Head of caudate nucleus (tissue), 42 donors: ENCODE measurements at regions not wholly inside any gene's neighbourhood (a gene's known extent, or its start where the extent isn't known, plus 50 kb on each side); places are given as distances from the start of the nearest gene placed in this dataset.

Source experiments
- DNase-seq, 42 donors: peaks; one replicate each; pipeline versions ENCODE4 v3.0.0 to v3.0.0-alpha.2; 2020 to 2021; ENCODE audit warnings: mixed read lengths in 7 of 42
- intact Hi-C: fragments of 100-400 bp; cut with DNase I; formaldehyde crosslinking; loops from one replicate; pipeline ENCODE4 v1.15.0; 2022

DNA sequence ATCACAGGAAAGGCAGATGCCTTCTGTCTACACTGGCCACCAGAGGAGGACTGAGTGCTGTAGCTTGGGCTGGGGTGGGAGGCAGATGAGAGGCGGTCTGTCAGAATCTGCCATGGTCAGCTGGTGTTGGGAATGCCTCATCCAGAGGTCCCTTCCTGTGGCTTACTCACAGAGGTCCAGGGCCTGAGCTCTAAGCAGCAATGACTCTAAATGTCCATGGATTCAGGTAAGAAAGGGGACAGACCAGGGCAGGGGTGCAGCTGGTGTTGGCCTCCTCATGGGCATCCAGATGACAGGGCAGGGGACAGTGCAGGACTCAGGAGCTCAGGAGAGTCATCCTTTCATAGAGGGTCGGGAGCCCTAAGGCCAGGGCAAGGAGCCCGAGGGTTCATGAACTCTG is 165.0 kb downstream of the ICE1 start:
- intact Hi-C loops, result no loop called here
- no peak for DNase-seq

DNA sequence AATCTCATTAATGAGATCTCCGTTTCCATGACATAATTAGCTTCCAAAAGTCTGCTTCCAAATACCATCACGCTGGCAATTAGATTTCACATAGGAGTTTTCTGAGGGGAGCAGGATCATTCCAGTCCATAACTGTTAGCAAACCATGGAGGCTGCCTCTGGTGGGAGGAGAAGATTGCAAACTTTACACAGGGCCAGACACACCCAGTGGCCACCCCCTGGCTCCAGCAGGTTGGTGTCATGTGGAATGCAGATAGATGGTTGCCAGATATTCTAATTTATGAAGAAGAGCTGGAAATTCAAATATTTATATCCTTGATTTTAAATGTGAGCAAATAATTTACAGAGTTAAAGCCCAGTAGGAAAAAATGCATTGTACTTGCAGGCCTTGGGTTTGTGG is 164.2 kb downstream of the ICE1 start:
- DNase-seq, result no peak
- intact Hi-C loops, result no loop called here

DNA sequence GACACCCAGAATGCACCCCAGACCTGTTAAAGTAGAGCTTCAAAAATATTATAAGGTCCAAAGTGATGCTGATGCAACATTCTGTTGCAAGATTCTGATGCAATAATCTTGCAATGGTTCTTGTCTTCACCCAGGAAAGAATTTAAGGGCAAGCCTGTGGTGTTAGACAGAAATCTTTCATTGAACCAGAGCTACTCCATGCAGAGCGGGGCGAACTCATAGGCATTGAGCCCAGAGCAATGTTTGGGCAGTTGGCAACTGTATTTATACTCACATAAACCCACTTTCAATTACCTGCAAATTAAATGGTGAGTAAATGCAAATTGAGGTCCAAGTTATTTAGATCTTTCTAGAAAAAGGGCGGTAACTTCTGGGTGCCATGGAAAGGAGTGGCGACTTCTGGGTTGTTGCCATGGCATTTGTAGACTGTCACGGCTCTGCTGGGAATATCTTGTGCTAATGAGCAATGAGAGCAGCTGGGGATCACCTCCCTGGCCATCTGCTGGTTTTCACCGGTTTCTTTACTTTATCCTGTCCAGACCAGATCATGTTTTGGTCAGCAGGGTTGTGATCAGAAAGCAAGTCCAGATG is 163.4 kb downstream of the ICE1 start:
- DNase-seq, result no peak
- intact Hi-C loops, result no loop called here

DNA sequence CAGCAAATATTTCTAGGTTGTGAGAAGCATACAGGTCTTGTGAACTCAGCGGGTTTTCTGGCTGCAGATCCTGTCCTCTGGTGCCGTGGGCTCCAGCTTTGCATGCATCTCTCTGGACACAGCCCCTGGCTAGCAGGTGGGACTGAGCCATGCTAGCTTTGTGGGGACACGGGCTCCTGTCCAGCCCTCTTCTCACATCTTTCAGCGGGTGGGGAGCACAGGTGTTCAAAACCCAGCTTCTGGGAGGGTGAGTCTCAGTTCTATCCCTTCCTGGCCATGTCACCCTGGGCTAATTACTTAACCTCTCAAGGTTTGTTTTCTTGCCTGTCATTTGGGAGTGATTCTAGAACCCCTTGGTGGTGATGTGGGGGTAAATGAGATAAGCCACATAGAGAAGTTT is 162.3 kb downstream of the ICE1 start:
- intact Hi-C loops, result no loop called here
- no peak for DNase-seq

DNA sequence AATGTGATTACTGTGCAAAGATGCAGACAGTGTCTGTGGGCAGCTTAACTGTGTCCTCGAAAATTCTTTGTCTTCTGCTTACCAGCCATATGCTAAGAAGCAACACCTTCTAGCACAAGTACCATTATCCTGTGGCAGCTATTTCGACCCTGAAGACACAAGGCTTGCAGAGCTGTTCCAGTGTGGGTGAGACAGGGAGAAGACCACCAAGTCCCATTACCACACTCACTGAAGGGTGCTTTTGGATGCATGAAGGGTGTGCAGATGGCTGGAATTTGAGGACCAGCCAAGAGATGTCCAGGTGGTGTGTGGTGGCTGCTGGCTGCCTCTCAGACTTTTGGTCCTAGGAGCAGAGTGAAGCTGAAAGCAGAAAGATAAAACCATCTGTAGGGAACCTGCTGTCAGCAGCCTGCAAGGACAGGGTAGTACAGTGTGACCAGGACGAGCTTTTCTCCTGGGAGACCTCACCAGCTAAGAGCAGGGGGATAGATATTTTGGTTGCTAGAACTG is 161.8 kb downstream of the ICE1 start:
- DNase-seq, result no peak
- intact Hi-C loops, result no loop called here

DNA sequence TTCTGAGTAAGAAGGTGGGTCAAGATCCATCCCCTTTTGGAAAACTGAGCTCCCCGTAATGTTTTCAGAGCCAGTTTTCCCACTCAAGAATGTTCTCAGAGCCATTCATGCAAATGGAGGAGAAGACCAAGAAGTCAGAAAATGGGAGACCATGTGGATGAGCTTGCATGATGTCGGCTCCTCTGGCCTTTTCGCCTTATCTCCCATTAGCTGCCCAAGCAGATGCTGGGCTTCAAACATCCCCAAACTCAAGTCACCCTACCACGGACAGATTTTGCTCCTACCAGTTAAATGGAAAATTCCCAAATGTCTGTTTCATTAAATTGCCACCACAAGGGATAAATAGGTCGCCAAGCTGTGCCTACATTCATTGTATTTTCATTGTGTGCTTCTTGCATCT is 161.4 kb downstream of the ICE1 start:
- DNase-seq, result no peak
- intact Hi-C loops, result no loop called here

DNA sequence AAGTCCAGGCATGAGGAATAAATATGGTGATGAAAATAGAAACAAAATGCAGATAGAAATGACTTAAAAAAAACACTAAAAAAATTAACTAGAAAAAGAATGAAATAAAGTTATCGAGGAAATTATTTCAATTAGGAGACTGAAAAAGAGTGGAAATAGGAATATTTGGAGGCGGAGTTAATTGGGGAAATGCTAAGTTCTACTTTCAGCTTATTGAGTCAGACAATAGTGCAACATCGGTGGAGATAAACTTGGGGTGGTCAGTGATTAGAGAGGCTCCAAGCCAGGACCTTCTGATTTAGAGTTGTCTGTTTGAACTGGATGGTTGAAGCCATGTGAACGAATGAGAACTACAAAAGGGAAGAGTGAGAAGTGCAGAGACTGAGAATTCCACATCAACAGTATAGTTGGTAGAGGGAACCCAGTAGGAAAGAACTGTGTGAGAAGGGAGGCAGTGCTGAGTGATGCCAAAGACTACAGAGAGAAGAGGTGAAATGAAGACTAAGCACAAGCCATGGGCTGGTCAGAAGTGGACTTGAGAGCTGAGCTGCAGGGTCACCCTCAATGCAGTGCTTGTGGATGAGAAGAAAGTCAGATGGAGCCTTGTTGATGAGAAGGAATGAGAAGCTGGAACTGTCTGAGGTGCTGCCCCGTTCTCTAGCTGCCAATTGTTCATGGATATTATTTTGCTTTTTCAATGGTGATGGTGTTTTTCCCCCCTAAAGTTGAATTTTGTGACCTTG is 160.7 kb downstream of the ICE1 start:
- no peak for DNase-seq
- intact Hi-C loops, result no loop called here

DNA sequence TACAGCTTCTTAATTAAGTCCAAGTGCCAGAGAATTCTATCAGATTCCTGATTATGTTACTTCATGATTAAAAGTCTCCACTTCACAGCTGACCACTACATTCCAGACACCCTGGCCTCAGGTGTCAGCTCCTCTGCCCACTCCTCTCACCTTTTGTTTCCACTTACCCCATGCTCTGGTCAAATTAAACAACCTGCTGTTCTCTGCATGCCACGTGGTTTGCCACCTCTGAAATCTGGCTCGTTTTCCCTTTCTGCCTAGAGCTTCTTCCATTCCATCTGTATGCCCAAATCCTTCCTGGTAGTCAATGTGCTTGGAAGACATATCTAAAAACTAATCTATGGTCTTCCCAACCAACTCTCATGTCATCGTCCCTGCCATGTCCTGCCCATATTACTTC is 158.6 kb downstream of the ICE1 start:
- no peak for DNase-seq

DNA sequence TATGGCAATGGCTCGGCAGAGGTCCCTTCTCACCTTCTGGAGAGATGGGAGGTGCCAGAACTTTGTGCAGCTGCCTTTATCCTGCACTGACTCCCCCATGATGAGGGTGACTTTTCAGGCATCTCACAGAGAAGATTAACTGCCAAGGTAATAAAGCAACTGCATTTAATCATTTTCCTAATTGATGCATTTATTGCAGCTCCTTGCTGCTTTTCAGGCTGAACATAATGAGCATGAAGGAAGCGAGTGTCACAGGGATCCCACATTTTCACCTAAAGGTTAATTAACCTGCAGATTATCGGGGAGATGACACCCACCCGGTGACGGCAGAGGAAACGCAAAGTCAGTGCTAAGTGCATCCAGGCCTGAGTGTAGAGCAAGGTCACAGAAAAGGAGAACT is 154.3 kb downstream of the ICE1 start:
- intact Hi-C loops, result no loop called here
- DNase-seq, result no peak

More for the DNA sequence above, 158.6 kb downstream of the ICE1 start:
- intact Hi-C loops, result no loop called here

DNA sequence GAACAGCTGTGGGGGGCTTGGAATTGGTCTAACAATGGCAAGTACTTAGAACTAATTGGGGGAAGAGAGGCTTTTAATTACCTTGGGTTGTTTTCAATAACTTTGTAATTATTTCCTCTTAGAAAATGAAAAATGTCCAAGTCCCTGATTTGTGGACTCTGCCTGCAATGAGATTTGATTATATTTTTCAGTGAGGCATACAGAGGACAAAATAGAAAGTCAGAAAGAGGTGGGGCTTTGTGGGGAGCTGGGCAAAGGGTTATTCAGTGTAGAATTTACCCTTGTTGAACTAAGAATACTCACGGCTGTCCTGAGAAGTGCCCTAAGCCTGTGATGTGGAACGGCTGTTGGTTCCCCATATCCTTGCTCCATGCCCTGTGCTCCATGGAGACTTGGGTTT is 153.0 kb downstream of the ICE1 start:
- intact Hi-C loops, result no loop called here
- DNase-seq, result no peak

DNA sequence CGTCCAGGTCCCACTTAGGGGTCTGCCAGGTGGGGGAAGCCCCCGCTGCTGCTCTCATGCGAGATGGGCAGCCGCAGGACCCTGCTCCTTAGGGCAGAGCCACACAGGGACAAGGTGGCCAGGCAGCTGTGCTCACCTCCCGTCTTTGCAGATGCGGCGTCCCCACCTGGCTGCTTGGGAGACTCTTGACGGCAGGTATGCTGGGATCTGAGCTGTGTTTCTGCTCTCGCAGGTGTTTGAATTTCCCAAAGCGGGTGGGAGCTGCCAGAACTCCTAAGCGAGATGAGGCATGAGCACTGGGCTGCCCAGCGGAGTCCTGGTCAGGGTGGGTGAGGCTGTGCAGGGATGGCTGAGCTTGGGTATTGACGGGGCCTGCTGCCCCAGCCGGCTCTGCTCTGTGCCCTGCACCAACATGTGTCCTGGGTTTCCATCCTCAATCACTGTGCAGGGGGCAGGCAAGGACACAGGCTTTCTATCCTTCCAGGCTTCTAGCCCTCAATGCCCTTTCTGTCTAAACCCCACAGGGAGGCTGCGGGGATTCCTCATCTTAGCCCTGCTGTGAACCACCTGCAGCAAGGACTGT is 151.4 kb downstream of the ICE1 start:
- intact Hi-C loops, result no loop called here
- no peak for DNase-seq

DNA sequence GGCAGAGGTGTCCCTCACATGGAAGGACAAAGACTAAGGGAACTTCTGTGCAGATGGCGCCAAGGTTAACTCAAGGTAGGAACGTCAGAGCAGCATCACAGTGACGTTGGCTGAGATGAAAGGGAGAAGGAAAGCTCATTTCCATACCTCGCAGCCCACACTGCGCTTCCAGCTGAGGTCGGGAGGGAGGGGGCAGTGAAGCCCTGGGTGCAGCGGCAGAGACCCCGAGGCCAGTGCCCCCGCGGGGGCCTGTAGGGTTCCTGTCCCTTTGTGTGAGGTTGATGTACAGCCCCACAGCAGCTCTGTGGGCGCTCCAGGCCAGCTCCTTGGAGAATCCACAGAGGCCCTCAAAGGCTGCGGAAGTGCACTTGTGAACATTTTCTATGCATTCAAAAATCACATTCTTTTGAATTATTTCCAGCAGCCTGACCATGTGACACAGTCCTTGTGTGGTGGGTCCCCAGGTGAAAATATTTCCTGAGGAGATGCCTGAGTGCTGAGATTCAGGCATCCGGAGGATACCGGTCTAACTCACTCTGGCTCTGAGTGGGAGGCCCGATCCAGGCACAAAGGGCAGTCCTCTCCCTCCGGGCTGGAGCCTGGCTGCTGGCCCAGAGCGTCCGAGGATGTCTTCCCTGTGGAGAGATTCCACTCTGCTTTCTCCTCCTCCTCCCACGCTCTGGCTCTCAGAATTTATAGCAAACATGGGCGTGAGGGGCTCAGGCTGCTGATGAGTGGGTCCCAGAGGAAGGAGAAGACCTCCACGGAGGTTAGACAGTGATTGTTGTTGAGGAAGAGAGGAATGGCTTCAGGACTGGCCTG is 150.7 kb downstream of the ICE1 start:
- intact Hi-C loops, result no loop called here
- DNase-seq, result no peak

DNA sequence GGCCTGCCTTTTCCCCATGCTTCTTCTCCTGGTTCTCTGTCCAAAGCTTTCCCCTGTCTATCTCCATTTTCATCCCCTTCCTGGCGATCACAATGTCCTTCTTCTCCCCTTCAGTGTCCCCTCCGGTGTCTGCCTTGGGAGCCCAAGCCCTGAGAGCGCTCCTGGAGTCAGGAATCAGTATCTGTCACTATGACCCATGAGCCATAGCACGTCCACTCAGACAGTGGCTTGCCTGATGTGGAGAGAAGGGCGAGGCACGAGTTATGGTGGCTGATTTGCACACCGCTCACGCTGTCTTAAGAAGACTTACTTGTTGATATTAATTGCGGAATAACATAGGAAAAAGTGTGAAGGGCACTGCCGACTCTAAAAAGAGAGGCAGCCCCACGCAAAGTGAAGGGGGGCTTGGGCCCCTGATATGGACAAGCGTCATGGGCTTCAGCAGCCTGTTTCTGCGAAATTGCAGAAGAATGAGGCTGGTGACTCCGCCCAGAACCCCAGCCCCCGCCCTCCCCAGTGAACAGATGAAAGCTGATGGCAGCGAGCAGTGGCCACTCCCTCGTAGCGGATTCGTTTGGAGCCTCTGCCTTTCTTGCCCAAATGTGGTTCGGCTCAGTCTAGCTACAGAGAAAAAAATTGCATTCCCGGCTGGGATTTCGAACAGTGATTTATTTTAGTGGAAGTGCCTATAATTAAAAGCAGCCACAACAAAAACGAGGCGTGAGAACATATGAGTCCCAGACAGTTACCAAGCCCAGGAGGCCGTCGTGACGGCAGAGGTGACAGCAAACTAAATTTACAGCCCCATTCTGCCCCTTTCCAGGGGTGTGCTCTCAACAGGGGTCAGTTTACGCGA is 149.8 kb downstream of the ICE1 start:
- intact Hi-C loops, result no loop called here
- DNase-seq, result no peak

DNA sequence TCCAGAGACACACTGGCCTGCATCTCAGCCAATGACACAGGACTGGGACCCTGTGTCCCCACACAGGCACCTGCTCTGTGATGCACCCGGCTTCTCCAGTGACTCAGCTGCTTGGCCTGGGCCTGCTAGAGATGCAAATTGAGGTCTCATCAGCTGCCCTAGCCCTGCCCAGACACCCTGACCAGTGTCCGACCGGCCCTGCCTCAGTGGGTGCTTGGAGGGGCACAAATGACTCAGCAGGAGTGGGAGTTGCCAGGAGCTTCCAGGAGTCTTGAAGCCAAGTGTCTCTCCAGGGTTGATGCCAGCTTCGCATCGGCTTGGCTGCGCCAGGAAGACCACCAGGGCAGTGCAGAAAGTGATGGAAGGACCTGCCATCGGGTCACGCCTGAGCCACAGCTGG is 148.2 kb downstream of the ICE1 start:
- DNase-seq, result no peak
- intact Hi-C loops, result no loop called here

DNA sequence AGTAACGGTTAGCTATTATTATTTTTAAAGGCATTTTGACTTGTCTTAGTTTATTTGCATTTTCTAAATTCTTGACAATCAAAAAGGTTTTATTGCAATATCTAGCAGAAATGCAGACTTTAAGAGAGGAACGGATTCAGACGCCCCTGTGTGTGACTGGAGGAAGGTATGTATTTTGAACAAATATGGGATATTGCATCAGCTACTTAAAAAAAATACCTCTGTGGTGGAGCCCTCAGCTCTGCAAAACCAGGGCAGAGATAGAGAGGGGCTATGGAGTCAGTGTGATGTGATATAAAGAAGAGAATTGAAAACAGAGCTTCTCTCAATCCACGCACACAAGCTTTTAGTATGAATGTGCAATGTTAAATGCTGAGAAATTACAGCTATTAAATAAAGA is 142.4 kb downstream of the ICE1 start:
- intact Hi-C loops, result no loop called here

DNA sequence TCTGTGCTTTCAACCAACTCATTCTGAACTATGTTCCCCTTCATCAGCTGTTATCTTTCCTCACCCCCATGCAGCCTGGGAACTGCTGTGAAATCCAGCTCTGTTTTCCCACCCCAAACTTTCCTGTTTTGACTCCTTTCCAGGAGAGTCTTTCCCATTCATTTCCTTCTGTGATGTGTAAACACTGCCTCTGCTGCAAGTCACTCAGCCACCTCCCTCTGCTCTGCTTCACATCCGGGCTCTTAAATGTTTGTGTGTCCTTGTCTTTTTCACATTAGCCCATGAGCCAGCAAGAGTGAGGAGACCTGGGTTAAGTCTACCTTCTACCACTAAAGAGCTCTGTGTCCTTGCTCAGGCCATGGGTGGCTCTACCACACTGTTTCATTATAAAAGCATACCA is 137.5 kb downstream of the ICE1 start:
- intact Hi-C loops, result no loop called here
- DNase-seq, result no peak

More for the DNA sequence above, 142.4 kb downstream of the ICE1 start:
- DNase-seq, result no peak

DNA sequence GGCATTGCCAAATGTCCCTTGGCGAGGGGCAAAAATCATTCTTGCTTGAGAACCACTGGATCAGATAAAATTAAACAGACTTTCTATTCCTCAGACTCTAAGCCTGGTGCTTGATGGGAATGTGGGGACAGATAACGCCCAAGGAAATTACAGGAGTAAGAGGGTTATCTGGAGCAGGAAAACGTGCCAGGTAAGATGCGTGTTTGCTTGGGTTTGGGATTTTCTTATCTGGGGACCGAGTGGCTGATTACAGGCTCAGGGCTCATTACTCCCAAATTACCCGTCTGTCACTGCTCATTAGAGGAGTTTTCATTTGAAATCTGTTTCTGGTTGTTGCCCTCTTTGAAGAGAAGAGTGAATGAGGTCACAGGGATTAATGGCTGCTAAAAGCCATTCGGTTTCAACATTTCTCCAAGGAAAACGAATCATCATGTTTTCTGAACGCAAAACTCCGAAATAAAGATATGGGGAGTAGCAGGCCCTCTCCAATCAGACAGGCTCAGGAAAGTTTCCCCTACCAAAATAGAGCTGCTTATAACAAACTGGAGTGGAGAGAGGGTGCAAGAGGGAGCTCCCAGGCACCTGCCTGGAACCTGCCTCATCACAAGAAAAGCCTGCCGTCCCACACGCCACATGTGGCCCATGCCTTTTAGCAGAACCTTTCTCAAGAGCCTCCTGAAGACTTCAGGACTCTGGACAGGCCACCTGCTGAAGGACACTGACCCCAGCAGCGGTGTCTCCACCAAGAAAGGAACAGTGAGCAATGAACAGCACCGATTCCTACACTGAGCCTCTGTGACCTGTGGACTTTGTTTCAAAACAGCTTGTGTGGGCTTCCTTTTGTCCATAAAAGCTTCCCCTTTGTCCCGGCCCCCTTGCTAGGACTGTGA is 136.4 kb downstream of the ICE1 start:
- intact Hi-C loops, result no loop called here
- no peak for DNase-seq

DNA sequence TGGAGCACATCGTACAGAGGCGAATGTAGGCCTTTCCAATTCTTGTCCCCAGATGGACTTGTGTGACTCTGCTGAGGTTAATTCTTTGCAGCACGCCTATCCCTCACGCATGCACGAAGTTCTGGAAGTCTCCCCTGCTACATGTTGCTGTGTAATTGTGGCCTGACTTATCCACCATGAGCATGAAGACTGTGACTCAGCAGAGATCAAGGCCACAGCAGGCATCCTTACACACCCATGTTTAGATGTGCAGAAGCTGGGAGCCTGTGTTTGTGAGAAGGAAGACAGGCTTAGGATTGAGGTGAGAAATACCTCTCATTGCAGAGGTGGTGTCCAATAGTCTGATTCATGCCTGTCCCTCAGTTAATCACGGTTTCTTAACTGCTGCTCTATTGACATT is 135.6 kb downstream of the ICE1 start:
- DNase-seq, result no peak
- intact Hi-C loops, result no loop called here
